SU-DHL-6 (cell line): ENCODE measurements at regions not wholly inside any gene's neighbourhood (a gene's known extent, or its start where the extent isn't known, plus 50 kb on each side); places are given as distances from the start of the nearest gene placed in this dataset.
"Not testable (repeated sequence)": the region's sequence is repeated elsewhere in the genome, so short reads cannot be mapped to it uniquely, and the experiment has no call there.

Experiments
- H2AFZ ChIP-seq: fragments of 200-600 bp; sonication (generic); 2 replicates; pipeline ENCODE4 v1.6.1; 2014; ENCODE audit warnings: low read depth, mild to moderate bottlenecking, moderate library complexity, mixed read lengths, antibody characterized with exemption, low read length; ENCODE audit not compliant: severe bottlenecking
- H3F3A ChIP-seq: fragments of 200-600 bp; shearing (Covaris generic); 2 replicates; pipeline ENCODE4 v1.6.0; 2016; ENCODE audit warnings: antibody characterized with exemption, mild to moderate bottlenecking; ENCODE audit not compliant: insufficient read depth
- H3K27ac ChIP-seq: fragments of 200-600 bp; sonication (generic); 2 replicates; pipeline ENCODE4 v1.5.1; 2016; ENCODE audit warnings: low read depth, mild to moderate bottlenecking, low read length, moderate library complexity, mixed read lengths
- H3K27me3 ChIP-seq: fragments of 200-600 bp; sonication (generic), shearing (Covaris generic); 2 replicates; pipeline ENCODE4 v1.6.0; 2014; ENCODE audit warnings: mild to moderate bottlenecking, low read length
- H3K36me3 ChIP-seq: fragments of 200-600 bp; sonication (generic); 2 replicates; pipeline ENCODE4 v1.6.1; 2014; ENCODE audit warnings: mild to moderate bottlenecking, low read length, mixed read lengths
- H3K4me2 ChIP-seq: fragments of 300-600, 200-600 bp; shearing (Covaris generic), sonication (generic); 2 replicates; pipeline ENCODE4 v1.6.0; 2014; ENCODE audit warnings: low read length, low read depth, mild to moderate bottlenecking; ENCODE audit not compliant: poor library complexity, severe bottlenecking
- H3K4me3 ChIP-seq: fragments of 200-600 bp; sonication (generic); 2 replicates; pipeline ENCODE4 v1.5.1; 2014; ENCODE audit warnings: antibody characterized with exemption, low read length, mild to moderate bottlenecking, mixed read lengths; ENCODE audit not compliant: insufficient read depth, poor library complexity, severe bottlenecking
- H3K79me2 ChIP-seq: fragments of 200-600 bp; sonication (generic); 2 replicates; pipeline ENCODE4 v1.6.1; 2014; ENCODE audit warnings: mild to moderate bottlenecking, low read length, moderate library complexity; ENCODE audit not compliant: insufficient read depth
- H3K9ac ChIP-seq: fragments of 200-600 bp; sonication (generic); 2 replicates; pipeline ENCODE4 v1.7.0; 2014; ENCODE audit warnings: mild to moderate bottlenecking, low read length
- H3K9me2 ChIP-seq: fragments of 200-600 bp; sonication (generic); replicated peaks from 2 replicates; pipeline ENCODE4 v1.6.1; 2014; ENCODE audit warnings: low read length; ENCODE audit not compliant: insufficient read depth
- H3K9me3 ChIP-seq: fragments of 200-600 bp; sonication (generic); 2 replicates; pipeline ENCODE4 v1.6.1; 2014; ENCODE audit warnings: low read length, mixed read lengths; ENCODE audit not compliant: insufficient read depth
- H4K20me1 ChIP-seq: fragments of 200-600 bp; sonication (generic); 2 replicates; pipeline ENCODE4 v1.6.1; 2014; ENCODE audit warnings: low read depth, mild to moderate bottlenecking, antibody characterized with exemption, low read length, moderate library complexity, mixed read lengths
- EZH2phosphoT487 ChIP-seq: fragments of 200-600 bp; sonication (generic), shearing (Covaris generic); conservative IDR thresholded peaks from 2 replicates; pipeline ENCODE4 v1.6.1; 2018; ENCODE audit warnings: mild to moderate bottlenecking, antibody characterized with exemption, low read length, moderate library complexity, mixed read lengths
- TF ChIP-seq, protein P1 (sequence below): fragments of 200-600 bp; sonication (generic); IDR thresholded peaks from one replicate; pipeline ENCODE4 v1.5.1; 2017; ENCODE audit warnings: antibody characterized with exemption, mild to moderate bottlenecking, low read length, moderate library complexity; ENCODE audit not compliant: insufficient read depth, poor library complexity, severe bottlenecking

DNA sequence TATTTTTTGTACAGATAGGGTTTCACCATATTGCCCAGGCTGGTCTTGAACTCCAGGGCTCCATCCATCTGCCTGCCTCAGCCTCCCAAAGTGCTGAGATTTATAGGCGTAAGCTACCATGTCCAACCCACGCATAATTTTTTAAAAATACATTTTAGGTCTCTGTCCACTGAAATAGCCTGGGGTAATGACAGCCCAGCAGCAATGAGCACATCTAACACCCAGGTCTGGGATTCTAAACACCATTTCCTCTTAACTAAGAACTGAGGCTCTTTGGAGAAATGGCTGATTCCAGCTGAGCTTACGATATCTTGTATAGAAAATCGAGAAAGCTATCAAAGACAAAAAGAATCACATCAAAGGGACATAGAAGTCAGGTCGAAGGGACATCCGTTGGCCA, 245.3 kb downstream of the PARN start:
- Histone ChIP-seq H3K4me3 (no peak overlapping the region), H3K9ac (no peak overlapping the region), H3K27me3 (no peaks in the 10 kb centered on the region), H3K9me3 (no peaks in the 10 kb centered on the region), H3K36me3 (no peaks in the 10 kb centered on the region), H2AFZ (no peak overlapping the region), H3K4me2 (no peak overlapping the region), H3K27ac (no peak overlapping the region), H4K20me1 (no peaks in the 10 kb centered on the region), H3K9me2 (no peaks in the 10 kb centered on the region), H3F3A (no peaks in the 10 kb centered on the region), H3K79me2 (no peaks in the 10 kb centered on the region)
- no peak for TF ChIP-seq EZH2phosphoT487
- TF ChIP-seq, protein P1, sequence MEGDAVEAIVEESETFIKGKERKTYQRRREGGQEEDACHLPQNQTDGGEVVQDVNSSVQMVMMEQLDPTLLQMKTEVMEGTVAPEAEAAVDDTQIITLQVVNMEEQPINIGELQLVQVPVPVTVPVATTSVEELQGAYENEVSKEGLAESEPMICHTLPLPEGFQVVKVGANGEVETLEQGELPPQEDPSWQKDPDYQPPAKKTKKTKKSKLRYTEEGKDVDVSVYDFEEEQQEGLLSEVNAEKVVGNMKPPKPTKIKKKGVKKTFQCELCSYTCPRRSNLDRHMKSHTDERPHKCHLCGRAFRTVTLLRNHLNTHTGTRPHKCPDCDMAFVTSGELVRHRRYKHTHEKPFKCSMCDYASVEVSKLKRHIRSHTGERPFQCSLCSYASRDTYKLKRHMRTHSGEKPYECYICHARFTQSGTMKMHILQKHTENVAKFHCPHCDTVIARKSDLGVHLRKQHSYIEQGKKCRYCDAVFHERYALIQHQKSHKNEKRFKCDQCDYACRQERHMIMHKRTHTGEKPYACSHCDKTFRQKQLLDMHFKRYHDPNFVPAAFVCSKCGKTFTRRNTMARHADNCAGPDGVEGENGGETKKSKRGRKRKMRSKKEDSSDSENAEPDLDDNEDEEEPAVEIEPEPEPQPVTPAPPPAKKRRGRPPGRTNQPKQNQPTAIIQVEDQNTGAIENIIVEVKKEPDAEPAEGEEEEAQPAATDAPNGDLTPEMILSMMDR: no peak

DNA sequence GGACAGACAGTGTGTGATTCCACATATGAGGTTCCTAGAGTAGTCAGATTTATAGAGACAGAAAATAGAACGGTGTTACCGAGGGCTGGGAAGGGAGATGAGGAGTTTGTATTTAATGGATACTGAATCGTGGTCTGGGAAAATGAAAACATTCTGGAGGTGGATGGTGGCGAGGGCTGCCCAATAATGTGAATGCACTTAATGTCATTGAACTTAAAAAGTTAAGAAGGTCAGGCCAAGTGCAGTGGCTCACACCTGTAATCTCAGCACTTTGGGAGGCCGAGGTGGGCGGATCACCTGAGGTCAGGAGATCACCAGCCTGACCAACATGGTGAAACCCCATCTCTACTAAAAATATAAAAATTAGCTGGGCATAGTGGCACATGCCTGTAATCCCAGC, 246.2 kb downstream of the PARN start:
- H2AFZ ChIP-seq, H3K9me3 ChIP-seq, H3K27me3 ChIP-seq, H3K36me3 ChIP-seq, H3K9ac ChIP-seq, H3K9me2 ChIP-seq, H3K79me2 ChIP-seq, H3K4me2 ChIP-seq, H3K4me3 ChIP-seq, H3F3A ChIP-seq, H4K20me1 ChIP-seq, H3K27ac ChIP-seq: not testable (repeated sequence)

DNA sequence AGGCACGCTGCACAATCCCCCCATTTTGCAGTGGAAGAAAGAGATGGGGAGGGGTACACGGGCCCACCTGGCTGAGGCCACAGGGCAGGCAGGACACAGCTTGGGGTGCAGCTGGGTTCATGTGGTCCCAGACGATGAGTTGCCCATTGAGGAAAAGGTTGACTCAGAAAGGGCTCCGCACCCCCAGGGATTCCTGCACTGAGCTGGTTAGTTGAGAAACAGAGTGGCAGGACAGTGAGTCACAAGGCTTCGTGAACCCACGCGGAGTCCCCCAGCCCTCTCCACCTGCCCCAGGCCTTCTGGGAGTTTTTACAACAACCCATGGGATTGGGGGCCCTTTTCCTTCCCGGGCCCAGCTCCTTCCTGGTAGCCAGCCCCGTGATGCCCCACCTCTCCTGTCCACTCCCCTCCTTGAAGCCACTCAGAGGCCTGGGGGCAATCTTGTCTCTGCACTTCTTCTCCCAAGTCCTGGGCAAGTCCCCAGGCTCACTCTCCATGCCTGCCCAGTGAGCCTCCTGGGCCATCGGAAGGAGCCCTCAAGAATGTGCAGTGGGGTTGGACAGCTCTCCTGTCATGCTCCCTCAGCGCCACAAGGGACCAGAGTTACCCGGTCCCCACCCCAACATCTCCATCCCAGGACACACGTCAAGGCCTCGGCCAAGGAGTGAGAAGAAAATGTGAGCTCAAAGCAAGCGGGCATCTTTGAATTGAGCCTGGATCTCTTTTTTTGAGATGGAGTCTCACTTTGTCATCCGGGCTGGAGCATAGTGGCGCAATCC, 251.2 kb downstream of the PARN start:
- no peaks in the 10 kb centered on the region for H3K79me2 ChIP-seq
- H3K27me3 ChIP-seq: no peaks in the 10 kb centered on the region
- H3K9me2 ChIP-seq: no peaks in the 10 kb centered on the region
- no peaks in the 10 kb centered on the region for H3K36me3 ChIP-seq
- H2AFZ ChIP-seq: no peak overlapping the region
- H3K4me3 ChIP-seq: no peak overlapping the region
- no peak overlapping the region for H3K27ac ChIP-seq
- no peaks in the 10 kb centered on the region for H3F3A ChIP-seq
- TF ChIP-seq, protein P1: no peak
- no peak overlapping the region for H3K9ac ChIP-seq
- H3K9me3 ChIP-seq: no peaks in the 10 kb centered on the region
- H4K20me1 ChIP-seq: no peaks in the 10 kb centered on the region
- no peak overlapping the region for H3K4me2 ChIP-seq

DNA sequence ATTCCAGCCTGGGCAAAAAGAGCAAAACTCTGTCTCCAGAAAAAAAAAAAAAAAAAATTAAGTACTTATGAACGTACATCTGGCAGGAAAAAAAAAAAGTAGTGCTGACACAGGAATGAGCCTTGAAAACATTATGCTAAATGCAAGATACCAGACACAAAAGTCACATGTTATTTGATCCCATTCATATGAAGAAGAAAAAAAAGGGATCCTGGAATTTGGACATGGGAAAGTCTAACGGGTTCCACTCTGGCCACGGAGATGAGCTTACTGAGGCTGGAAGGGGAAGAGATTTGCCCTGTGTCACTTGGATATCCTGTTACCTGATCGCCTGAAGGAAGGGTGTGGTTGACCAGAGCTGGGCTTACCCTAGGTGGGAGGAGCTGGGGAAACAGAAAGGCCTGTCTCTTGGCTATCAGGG, 251.9 kb downstream of the PARN start:
- H4K20me1 ChIP-seq: no peaks in the 10 kb centered on the region
- H3K4me3 ChIP-seq: no peak overlapping the region
- H3K4me2 ChIP-seq: no peak overlapping the region
- no peaks in the 10 kb centered on the region for H3K9me3 ChIP-seq
- TF ChIP-seq EZH2phosphoT487: no peak
- TF ChIP-seq, protein P1: no peak
- no peaks in the 10 kb centered on the region for H3K9me2 ChIP-seq
- H3F3A ChIP-seq: no peaks in the 10 kb centered on the region
- H3K36me3 ChIP-seq: no peaks in the 10 kb centered on the region
- no peak overlapping the region for H3K27ac ChIP-seq
- H3K79me2 ChIP-seq: no peaks in the 10 kb centered on the region
- H3K27me3 ChIP-seq: no peaks in the 10 kb centered on the region
- H2AFZ ChIP-seq: no peak overlapping the region
- H3K9ac ChIP-seq: no peak overlapping the region
